Inflammatory macrophage (primary cell): ENCODE measurements at regions not wholly inside any gene's neighbourhood (a gene's known extent, or its start where the extent isn't known, plus 50 kb on each side); places are given as distances from the start of the nearest gene placed in this dataset.
A peak's percentile ranks its signal among the peaks of the same experiment; 100 is the strongest.
"Not testable (repeated sequence)": the region's sequence is repeated elsewhere in the genome, so short reads cannot be mapped to it uniquely, and the experiment has no call there.

Source experiments
- DNase-seq, 2 donors: peaks; one replicate each; pipeline ENCODE4 v3.0.0-alpha.2; 2020 to 2022

DNA sequence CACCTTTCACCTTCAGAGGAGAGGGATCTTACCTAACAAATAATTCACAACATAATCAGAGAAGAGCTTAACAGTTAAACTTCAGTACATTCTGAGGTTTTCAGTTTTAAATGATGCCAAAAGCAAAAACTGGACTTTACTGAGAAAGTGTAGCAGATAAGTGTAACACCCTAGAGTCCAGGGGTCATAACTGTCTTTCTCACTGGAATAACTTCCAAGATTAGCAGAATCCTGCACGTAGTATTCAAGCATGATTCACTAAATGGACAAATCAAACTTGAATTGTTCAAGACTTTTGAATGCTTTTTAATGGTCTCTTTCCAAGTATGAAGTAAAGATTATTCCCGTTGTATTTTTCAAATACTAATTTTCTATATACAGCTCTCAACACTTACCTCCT lies 180.1 kb upstream of the NREP start:
- no peak for DNase-seq

DNA sequence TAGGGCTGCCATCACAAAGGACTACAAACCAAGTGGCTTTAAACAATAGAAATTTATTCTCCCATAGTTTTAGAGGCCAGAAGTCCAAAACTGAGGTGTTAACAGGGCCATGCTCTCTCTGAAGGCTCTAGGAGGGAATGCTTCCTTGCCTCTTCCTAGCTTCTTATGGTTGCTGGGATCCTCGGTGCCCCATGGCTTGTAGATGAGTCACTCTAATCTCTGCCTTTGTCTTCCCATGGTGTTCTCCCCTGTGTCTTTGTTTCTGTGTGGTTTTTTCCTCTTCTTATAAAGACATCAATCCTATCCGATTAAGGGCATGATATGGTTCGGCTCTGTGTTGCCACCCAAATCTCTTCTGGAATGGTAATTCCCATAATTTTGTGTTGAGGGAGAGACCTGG lies 178.8 kb upstream of the NREP start:
- no peak for DNase-seq

DNA sequence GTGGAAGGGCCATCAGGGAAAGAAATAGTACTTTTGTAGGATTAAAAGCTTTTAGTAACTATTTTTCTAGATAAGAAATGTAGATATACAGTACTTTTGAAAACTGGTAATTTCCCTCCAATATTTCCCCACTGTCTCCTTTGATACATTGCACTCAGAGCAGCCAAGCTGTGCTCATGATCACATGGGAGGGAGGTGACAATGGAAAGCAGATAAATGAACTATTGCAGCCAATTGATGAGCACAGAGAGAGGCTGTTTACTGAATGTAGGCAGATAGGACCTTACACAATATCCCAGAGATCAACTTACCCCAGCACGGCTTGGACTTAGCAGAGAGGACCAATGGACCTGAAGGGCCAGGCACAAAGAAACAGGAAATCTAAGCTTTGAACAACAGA lies 178.0 kb upstream of the NREP start:
- no peak for DNase-seq

DNA sequence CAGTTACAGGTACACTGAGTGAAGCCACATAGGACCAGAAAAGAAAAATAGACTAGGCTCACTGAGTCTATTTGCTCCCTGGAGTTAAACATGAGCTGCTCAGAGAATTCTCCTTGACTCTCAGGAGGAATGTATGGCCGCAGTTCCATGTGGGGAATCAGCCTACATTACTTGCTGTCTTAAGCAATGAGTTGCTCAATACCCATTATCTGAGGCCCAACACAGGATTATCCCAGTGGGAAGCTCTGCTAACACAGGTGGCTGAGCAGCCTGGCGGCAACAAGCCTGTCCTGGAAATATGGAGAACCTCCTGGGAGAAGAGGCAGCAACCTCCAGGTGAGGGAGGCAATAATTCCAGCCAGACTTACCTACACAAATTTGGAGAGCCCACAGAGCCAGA lies 177.5 kb upstream of the NREP start:
- DNase-seq: no peak

DNA sequence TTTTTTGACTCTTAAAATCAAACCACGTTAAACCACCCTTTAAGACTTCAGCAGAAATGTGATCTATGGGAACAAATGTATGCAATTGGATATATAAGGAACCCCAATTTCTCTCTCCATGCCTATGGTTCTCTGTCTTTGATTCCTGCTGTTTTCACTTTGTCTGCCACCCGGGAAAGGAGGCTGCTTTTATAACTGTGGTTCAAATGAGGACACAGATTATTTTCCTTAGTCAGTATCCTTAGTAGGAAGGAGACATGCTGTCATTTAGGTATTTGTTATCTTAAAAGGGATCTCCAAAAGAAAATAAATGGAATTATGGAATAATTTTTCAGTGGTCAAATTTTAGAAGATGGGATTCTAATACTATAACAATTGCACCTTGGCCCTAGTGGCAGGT lies 176.1 kb upstream of the NREP start:
- no peak for DNase-seq

DNA sequence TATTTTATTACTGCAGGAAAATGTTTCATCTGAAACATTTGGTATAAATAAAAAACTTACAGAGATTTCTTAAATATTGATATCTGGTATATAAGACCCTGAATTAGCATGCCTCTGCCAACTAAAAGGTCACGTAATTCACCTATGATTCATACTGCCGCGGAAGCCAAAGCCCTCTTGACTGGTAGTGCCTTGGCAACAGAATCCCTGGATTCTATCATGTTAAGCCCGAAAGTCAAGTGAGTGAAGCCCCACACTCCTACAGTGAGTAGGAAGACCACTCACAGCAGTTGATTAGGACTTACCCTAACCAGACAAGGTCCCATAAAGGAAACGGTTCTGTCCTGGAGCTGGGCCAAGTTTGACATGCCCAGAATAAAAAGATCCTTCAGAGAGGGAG lies 175.6 kb upstream of the NREP start:
- DNase-seq: no peak

DNA sequence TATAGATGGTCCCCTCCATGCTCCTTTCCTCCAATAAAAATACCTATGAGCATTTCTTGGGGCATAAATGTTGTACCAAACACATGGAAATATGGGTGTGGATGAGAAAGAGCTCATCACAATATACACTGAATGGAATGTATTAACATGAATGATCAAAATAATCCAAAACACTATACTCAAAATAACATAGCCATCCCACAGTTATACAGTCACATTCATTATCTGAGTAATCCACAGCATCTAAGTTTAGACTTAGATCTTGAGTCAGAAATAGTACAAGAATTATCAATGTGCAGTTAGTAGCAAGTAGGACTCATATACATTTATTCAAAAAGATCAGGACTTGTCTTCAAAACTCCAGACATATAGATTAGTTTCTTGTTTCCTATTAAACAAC lies 175.2 kb upstream of the NREP start:
- DNase-seq: no peak

DNA sequence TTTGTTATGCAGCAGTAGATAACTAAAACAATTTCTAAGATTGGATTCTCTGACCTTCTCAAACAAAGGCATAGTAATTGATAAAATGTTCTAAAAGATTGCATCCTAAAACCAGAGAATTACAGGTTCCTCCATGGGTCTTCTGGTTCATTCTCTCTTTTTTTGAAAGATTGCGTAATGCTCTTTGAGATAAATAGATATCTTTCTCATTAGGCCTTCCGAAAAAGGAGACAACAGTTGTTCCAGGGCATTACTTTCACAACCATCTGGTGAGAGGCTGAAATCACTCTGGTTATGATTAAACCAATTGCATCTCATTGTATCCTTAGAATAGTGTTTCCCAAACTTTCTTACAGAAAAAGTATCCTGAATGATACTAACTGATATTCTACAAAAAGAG lies 174.7 kb upstream of the NREP start:
- no peak for DNase-seq

DNA sequence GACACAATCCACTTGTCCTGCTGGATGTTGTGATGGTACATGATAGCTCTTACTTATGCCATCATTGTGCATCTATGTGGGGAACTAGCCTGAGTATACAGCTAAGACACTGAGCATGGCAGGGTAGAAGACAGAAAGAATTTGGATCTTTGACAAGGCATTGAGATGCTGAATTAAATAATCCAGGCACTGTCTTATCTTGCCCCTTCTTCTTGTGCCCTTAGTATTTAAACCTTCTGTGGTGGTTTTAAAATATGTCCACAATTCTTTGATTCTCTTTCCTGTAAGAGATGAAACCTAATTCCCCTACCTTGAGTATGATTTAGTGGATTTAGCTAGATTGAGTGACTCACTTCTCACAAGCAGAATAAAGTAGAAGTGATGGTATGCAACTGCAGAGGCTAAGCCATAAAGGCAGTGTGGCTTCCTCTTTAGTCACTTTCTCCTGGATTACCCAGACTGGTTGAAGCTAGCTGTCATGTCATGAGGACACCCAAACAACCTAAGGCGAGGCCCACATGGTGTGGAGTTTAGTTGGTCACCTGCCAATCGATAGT lies 174.0 kb upstream of the NREP start:
- peak; percentile 81 to 85 for DNase-seq

DNA sequence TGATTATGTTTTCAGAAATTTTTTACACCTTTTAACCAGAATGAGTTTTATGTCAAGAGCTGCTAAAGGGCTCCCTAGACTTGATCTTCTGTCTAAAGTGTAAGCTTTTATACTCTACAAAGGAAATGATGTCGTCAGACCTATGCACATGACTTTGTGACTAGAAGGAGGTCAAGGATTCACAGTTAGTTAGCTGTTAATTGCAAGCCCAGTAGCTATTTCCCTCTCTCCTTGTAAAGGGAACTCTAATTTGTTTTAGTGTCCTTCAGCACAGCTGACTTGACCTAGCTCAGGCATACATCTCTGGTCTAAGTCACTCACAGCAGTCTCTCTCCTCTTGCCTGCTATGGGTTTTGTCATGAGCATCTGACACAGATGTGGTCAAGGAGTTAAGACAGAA lies 173.5 kb upstream of the NREP start:
- peak; percentile 49 to 60 for DNase-seq

DNA sequence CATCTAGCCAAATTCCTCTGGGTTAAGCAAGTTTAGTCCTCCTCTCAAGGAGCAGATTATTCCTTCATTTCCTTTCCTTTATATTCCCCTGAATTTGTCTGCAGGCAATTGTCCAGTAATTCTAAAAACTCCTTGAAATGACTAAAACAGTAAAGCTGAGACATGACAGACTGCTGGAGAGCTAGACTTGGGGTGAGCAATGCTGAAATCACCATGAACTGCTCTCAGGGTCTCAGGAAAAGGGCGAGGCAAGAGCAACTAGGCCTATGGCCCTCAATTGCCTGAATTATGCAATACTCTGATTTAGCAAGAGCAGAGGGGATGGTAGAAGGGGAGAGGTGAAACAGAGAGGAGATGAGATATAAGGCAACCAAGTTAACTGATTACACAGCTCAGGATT lies 172.9 kb upstream of the NREP start:
- DNase-seq: peak in 1 of 2 donors; percentile 44

DNA sequence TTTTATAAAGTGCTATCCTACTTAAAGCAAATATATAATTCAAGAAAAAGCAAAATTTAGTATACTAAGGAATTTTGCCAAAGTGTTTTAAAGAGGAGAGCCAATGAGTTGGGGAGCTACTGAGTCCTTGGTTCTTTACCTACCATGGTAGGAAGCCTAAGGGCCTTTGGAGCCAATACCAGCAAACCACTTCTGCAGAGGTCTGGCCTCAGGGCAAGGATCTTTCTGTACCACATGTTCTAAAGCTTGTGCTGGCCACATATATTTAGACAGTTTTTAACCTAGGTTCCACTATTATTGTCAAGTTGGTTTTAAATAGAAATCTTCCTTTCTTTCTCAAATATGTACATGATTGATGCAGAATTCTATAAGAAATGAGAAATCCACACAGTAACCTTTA lies 172.3 kb upstream of the NREP start:
- no peak for DNase-seq

DNA sequence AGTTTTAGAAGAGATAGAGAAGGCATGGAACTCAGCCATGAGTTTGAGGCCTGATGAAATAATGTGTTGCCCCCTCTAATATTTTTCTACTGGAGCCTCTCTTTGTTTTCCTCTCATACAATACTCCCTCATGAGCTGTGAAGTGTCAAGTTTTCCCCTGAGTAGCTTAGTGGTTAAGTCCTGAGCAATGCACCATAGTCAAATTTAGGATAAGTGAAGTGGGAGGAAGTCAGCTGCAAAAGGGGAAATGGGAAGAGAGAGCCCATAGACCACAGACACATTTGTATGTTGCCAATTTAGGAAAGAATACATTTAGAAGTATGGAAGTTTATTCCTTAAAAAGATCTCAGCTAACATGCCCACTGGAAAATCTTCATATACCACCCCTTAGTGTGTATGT lies 171.5 kb upstream of the NREP start:
- peak; percentile 46 to 60 for DNase-seq

DNA sequence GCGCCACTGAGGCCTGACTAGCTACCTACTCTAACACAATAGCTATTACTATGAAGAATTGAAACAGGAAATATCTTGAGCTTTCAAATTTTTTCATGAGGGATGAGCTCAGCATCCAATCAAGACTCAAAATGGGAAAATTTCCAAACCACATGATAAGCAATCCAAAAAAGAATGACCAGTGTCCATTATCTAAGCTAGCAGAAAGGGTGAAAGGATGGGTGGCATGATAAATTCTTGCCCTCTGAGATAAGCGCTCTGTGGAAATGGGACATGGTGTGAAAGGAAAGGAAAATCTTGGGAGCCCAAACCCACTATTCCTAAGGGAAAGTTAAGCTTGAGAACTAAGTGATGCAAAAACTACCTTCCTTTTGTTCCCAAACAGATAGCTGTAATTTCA lies 170.2 kb upstream of the NREP start:
- no peak for DNase-seq

DNA sequence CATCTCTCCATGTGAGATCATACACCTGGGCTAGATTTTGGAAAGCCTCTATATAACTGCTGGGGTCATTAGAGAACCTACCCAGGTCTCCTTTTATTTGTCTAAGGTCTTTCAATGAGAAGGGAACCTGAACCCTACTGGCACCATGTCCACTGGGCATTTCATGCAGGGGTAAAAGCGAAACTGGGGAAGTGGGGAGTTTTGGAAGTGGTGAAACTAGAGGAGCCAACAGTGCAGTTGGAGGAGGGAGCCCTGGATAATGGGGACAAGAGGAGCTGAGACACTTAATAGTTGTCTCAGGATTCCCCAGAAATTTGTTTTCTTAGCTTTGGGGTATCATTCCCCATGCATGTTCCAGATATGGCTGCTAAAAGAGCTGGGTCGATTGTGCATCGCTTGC lies 169.0 kb upstream of the NREP start:
- DNase-seq: no peak

DNA sequence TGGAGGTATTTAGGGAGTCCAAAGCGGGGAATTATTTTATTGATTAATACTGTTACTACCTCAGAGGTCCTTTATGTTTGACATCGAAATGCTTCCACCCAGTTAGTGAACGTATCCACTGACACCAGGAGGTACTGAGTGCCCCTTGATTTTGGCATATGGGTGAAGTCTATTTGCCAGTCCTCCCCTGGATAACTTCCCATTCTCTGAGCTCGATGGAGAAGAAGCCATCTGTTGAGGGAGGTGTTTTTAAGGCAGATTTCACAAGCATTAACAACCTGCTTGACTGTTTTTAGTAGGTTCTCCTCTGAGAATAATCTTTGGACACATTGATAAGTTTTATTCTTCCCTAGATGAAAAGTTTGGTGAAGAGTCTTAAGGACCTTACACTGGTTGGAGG lies 165.3 kb upstream of the NREP start:
- no peak for DNase-seq

DNA sequence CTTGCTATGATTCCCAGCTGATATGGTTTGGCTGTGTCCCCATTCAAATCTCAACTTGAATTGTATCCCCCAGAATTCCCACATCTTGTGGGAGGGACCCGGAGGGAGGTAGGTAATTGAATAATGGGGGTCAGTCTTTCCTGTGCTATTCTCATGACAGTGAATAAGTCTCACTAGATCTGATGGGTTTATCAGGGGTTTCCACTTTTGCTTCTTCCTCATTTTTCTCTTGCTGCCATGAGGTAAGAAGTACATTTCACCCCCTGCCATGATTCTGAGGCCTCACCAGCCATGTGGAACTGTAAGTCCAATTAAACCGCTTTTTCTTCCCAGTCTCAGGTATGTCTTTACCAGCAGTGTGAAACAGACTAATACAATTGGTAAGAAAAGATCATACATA lies 164.7 kb upstream of the NREP start:
- DNase-seq: not testable (repeated sequence)

DNA sequence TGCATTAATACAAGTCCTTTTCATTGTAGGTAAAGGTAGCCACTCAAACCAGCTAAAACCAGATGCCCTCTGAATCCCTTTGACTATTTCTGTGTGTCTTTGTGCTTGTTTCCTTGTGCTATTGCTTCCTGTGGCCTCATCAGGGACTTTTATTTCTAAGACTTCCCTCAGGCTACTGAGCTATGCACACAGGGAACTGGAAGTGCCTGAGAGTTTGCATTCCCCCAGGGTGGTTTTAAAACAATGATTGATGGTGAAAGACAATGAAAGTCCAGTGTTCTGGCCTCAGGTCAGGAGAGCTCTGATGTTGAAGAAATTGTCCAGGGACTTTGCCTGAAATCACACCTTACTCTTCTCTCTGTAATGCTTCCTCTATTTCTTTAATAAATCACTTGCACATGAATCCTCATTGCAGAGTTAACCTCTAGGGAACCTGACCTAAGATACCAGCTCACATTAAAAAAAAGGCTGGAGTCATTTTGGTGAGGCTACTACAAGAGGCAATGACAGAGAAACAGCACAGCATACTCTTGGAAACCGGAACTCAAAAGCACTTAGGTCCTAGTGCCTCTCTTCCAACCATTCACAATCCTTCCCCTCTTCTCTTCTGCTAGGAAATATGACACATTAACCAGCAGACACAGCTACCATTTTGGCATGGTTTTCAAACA lies 158.1 kb upstream of the NREP start:
- DNase-seq: no peak

DNA sequence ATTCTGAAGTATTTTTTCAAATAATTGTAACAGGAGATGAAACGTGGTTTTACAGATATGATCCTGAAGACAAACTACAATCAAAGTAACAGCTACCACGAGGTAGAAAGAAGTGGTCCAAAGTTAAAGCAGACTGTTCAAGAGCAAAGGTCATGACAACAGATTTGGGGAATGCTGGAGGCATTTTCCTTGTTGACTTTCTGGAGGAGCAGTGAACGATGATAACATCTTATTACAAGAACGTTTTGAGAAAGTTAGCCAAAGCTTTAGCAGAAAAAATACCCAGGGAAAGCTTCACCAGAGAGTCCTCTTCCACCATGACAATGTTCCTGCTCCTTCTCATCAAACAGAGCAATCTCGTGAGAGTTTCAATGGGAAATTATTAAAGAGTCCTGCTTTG lies 145.4 kb upstream of the NREP start:
- DNase-seq: no peak

DNA sequence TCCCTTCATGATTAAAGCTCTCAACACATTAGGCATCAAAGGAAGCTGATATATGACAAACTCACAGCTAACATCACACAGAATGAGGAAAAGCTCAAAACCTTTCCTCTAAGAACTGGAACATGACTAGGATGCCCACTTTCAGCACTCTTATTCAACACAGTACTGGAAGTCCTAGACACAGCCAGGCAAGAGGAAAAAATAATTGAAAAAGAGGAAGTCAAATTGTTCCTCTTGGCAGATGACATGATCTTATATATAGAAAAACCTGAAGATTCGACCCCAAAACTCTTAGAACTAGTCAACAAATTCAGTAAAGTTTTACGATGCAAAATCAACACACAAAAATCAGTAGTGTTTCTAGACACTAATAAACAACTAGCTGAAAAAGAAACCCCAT lies 144.3 kb upstream of the NREP start:
- peak; percentile 3 to 53 for DNase-seq

DNA sequence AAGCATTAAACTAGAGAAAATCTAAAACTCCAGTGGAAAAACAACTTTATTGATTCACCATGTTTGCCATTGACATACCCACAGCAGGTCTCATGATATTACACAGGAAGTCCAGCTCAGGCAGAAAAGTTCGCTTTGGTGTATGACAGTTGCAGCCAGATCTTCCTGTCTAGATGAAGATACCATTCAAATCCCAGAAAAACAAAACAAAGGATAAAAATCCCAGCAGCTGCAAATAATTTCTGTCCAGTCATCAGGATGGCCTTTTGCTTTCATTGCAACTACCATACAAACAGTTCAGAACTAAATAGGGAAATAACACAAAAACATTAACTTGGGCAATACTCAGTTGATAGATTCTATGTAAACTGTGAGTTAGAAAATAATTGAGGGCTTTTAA lies 136.0 kb upstream of the NREP start:
- no peak for DNase-seq

DNA sequence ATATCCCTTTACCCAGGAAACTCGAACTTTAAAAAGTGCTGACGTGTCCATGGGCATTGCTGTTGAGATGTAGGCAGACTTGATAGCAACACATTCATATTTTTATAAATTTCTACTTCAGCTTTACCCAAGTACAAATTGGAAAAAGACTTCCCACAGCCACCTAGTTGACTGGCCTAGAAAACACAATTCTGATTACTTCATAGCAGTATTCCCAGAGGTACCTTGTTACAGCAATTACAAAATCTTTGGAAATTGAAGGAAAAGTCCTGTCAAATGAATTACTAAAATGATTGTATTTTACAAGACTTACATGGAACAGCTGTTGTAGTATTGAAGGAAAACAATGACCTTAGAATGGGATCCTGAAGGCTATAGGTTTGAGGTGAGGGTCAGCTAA lies 130.7 kb upstream of the NREP start:
- no peak for DNase-seq

DNA sequence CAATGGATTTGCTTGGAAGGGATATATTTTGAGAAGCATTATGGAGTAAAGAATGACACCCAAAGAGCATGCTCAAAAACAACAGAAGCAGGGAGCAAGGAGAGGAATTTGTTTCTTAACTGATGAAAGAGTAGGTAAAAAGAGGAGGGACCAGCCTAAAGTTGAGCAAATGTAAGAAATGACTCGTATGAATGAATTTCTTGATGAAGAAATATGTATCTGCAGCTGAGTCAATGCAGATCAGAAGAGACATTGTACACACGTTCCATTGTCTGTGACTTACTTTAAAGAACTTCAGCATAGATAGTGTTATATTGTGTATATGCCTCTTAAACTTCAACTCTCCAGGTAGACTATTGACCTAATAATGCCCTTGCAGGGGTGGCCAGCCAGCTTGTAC lies 112.7 kb upstream of the NREP start:
- DNase-seq: no peak

DNA sequence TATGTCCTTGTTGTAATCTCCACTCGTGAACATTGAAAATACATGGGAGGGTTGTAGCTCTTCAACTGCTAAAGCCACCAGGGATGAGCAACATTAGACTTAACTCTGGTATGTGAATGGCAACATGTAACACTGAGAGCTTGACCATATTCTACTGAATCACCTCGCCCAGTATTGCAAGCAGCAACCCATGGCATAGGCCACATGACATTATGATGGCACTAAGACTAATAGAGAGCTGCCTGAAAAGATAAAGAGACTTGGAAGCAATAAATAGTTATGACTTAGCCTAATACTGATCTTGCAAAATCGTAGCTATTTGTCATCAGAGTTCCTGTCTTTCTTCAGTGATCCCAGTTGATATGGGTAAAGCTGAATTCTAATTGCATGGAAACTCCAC lies 108.4 kb upstream of the NREP start:
- DNase-seq: no peak

DNA sequence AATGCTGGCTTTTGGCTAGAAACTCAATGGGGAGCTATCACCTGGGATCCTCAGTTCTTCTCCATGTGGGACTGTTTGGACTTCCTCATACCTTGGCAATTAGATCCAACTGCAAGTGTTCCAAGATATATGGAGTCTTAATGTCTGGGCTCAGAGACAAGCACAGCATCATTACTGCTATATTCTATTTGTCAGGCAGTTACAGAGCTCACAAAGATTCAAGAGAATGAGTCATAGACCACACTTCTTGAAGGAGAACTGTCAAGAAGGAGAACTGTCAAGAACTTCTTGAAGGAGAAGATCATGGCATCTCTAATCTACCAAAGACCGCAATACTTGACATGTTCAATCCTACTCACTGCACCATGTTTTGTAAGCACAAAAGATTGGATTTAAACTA lies 106.8 kb upstream of the NREP start:
- peak; percentile 24 to 37 for DNase-seq
